Natural killer cell (primary cell): ENCODE measurements at regions not wholly inside any gene's neighbourhood (a gene's known extent, or its start where the extent isn't known, plus 50 kb on each side); places are given as distances from the start of the nearest gene placed in this dataset.

Experiments
- ATAC-seq, 3 donors: fragments of 150-1000 bp in 2 of 3; fragments of 200-7000 bp in 1 of 3; cut with Tn5 transposase; 1 replicate in 1 of 3; 2 replicates in 2 of 3; pipeline ENCODE4 v1.10.0; 2021; ENCODE audit warnings: mild to moderate bottlenecking in 2 of 3, moderate library complexity in 2 of 3
- DNase-seq, 2 donors: peaks; one replicate each; pipeline versions ENCODE4 v3.0.0 to v3.0.0-alpha.2; 2013 to 2021; ENCODE audit warnings: mixed read lengths in 1 of 2
- H3K27ac ChIP-seq: one replicate; pipeline ENCODE4 v1.5.1; 2013; ENCODE audit warnings: mild to moderate bottlenecking, low read length
- H3K27me3 ChIP-seq: one replicate; pipeline ENCODE4 v1.6.1; 2013; ENCODE audit warnings: low read length; ENCODE audit not compliant: control insufficient read depth, insufficient read depth
- H3K36me3 ChIP-seq: one replicate; pipeline ENCODE4 v1.6.1; 2013; ENCODE audit warnings: low read length; ENCODE audit not compliant: control insufficient read depth, insufficient read depth
- H3K4me1 ChIP-seq: one replicate; pipeline ENCODE4 v1.6.1; 2013; ENCODE audit warnings: low read length; ENCODE audit not compliant: control insufficient read depth, insufficient read depth
- H3K4me3 ChIP-seq: one replicate; pipeline ENCODE4 v1.5.1; 2013; ENCODE audit warnings: low read length
- H3K9me3 ChIP-seq: one replicate; pipeline ENCODE4 v1.6.1; 2013; ENCODE audit warnings: low read length; ENCODE audit not compliant: control insufficient read depth, insufficient read depth
- H3K27ac Mint-ChIP-seq, 2 donors: one replicate each; pipeline ENCODE4 v1.8.0; 2022; ENCODE audit warnings: mild to moderate bottlenecking in 2 of 2, mixed read lengths in 2 of 2, moderate library complexity in 1 of 2
- H3K27me3 Mint-ChIP-seq, 2 donors: one replicate each; pipeline ENCODE4 v1.8.0; 2022; ENCODE audit warnings: low read depth in 2 of 2, mixed read lengths in 2 of 2
- H3K36me3 Mint-ChIP-seq: one replicate; pipeline ENCODE4 v1.8.0; 2022; ENCODE audit warnings: mixed read lengths
- H3K4me1 Mint-ChIP-seq, 2 donors: one replicate each; pipeline ENCODE4 v1.8.0; 2022; ENCODE audit warnings: mixed read lengths in 2 of 2
- H3K4me3 Mint-ChIP-seq: one replicate; pipeline ENCODE4 v1.8.0; 2022; ENCODE audit warnings: mild to moderate bottlenecking, moderate library complexity, mixed read lengths
- H3K9me3 Mint-ChIP-seq, 2 donors: one replicate each; pipeline ENCODE4 v1.8.0; 2022; ENCODE audit warnings: mixed read lengths in 2 of 2
- CTCF ChIP-seq: fragments of 200-600 bp; IDR thresholded peaks from one replicate; pipeline ENCODE4 v1.8.0; 2022; ENCODE audit warnings: antibody characterized with exemption
- WGBS: methylation state at CpG from one replicate; pipeline ENCODE4 v1.1.7; 2013; ENCODE audit warnings: missing lambda C conversion rate; ENCODE audit not compliant: insufficient coverage; 5-methylcytosine and 5-hydroxymethylcytosine counted together
- intact Hi-C: fragments of 100-400 bp; cut with micrococcal nuclease; formaldehyde crosslinking; loops from one replicate; pipeline ENCODE4 v1.14.2; 2022

DNA sequence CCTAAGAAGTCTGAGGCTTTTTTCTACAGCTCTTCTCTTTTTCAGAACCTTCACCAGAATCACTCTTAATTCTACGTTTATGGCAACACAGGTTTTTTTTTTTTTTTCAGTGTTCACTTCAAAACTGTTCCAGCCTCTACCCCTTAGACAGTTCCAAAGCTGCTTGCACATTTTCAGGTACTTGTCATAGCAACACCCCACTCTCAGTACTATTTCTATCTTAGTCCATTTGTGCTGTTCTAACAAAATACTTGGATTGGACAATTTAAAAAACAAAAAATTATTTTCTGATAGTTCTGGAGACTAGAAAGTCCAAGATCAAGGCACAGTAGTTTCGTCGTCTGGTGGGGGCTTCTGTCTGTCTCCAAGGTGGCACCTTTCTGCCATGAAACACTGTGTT lies 340.9 kb upstream of the RPS23 start:
- Mint-ChIP-seq H3K27ac (no peak overlapping the region), H3K4me3 (no peak overlapping the region), H3K4me1 (peaks cover 8 to 17% of the 10 kb centered on the region in 2 donors), H3K9me3 (no peaks in the 10 kb centered on the region), H3K27me3 (peaks cover 0 to 9% of the 10 kb centered on the region in 2 donors), H3K36me3 (no peaks in the 10 kb centered on the region)
- Histone ChIP-seq H3K36me3 (no peaks in the 10 kb centered on the region), H3K9me3 (no peaks in the 10 kb centered on the region), H3K4me1 (peaks cover 3% of the 10 kb centered on the region), H3K27me3 (no peaks in the 10 kb centered on the region), H3K27ac (no peak overlapping the region), H3K4me3 (no peak overlapping the region)
- no peak for TF ChIP-seq CTCF
- DNase-seq (no peak), ATAC-seq (no peak)
- intact Hi-C loops = no loop called here
- WGBS = 82% methylated on average over 3 of the region's 3 CpGs

- Histone ChIP-seq H3K9me3 (no peaks in the 10 kb centered on the region), H3K27me3 (no peaks in the 10 kb centered on the region), H3K27ac (no peak overlapping the region), H3K4me1 (no peaks in the 10 kb centered on the region), H3K36me3 (no peaks in the 10 kb centered on the region), H3K4me3 (no peak overlapping the region)
- intact Hi-C loops = no loop called here
- H3K9me3 Mint-ChIP-seq = no peaks in the 10 kb centered on the region
- no peak overlapping the region for H3K4me3 Mint-ChIP-seq
- TF ChIP-seq CTCF = no peak
- H3K36me3 Mint-ChIP-seq = no peaks in the 10 kb centered on the region
- no peak overlapping the region for H3K27ac Mint-ChIP-seq
- ATAC-seq (no peak), DNase-seq (no peak)
- H3K27me3 Mint-ChIP-seq = no peaks in the 10 kb centered on the region
- WGBS = 67% methylated on average over 3 of the region's 3 CpGs
- no peaks in the 10 kb centered on the region for H3K4me1 Mint-ChIP-seq
These were observed 336.6 kb upstream of the RPS23 start for GRCh38 chr5:82614706-82615105.

DNA sequence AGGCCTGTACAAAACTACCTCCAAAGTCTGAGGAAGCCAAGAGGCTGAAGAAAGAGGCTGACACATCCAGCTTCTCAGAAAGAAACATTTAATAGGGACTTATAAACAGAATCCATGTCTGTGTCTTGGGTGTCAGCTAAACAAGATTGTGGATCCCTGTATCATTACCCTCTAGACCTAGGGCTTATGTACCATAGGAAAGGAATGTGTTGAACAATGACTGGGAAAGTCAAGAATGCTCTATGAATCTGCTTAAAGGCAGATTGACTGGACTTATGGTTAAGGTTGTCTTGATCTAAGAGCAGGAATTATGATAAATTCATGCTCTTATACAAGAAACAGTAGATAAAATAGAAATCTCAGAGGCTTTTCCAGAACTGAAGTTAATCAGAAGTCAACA lies 335.7 kb upstream of the RPS23 start:
- no peaks in the 10 kb centered on the region for H3K36me3 Mint-ChIP-seq
- no peaks in the 10 kb centered on the region for H3K9me3 Mint-ChIP-seq
- Histone ChIP-seq H3K4me1 (no peaks in the 10 kb centered on the region), H3K9me3 (no peaks in the 10 kb centered on the region), H3K4me3 (no peak overlapping the region), H3K27me3 (no peaks in the 10 kb centered on the region), H3K27ac (no peak overlapping the region), H3K36me3 (no peaks in the 10 kb centered on the region)
- ATAC-seq (no peak), DNase-seq (no peak)
- intact Hi-C loops = no loop called here
- H3K27ac Mint-ChIP-seq = no peak overlapping the region
- no peaks in the 10 kb centered on the region for H3K4me1 Mint-ChIP-seq
- H3K27me3 Mint-ChIP-seq = no peaks in the 10 kb centered on the region
- no peak for TF ChIP-seq CTCF
- H3K4me3 Mint-ChIP-seq = no peak overlapping the region

- H3K27ac Mint-ChIP-seq = no peak overlapping the region
- Histone ChIP-seq H3K36me3 (no peaks in the 10 kb centered on the region), H3K9me3 (no peaks in the 10 kb centered on the region), H3K4me1 (no peaks in the 10 kb centered on the region), H3K27me3 (no peaks in the 10 kb centered on the region), H3K4me3 (no peak overlapping the region), H3K27ac (no peak overlapping the region)
- H3K27me3 Mint-ChIP-seq = peaks cover 0 to 5% of the 10 kb centered on the region in 2 donors
- no peak for TF ChIP-seq CTCF
- DNase-seq (no peak), ATAC-seq (no peak)
- no peaks in the 10 kb centered on the region for H3K9me3 Mint-ChIP-seq
- no peaks in the 10 kb centered on the region for H3K36me3 Mint-ChIP-seq
- no peak overlapping the region for H3K4me3 Mint-ChIP-seq
- 75% methylated on average over 3 of the region's 3 CpGs for WGBS
- no peaks in the 10 kb centered on the region for H3K4me1 Mint-ChIP-seq
- intact Hi-C loops = no loop called here
These were observed 332.5 kb upstream of the RPS23 start for GRCh38 chr5:82610686-82611085.
